GM18861 (cell line): ENCODE measurements at regions not wholly inside any gene's neighbourhood (a gene's known extent, or its start where the extent isn't known, plus 50 kb on each side); places are given as distances from the start of the nearest gene placed in this dataset.

Source experiments
- ATAC-seq: cut with Tn5 transposase; IDR thresholded peaks from one replicate; pipeline ENCODE4 v1.9.1; 2021; ENCODE audit not compliant: unreplicated experiment

- ATAC-seq = no peak
Measured at GRCh38 chr10:110411047-110411410, 86.7 kb upstream of the DUSP5 start.

- ATAC-seq = no peak
Measured at GRCh38 chr10:110413049-110413783, 84.5 kb upstream of the DUSP5 start.

GRCh38 chr10:110413903-110414547 lies 83.7 kb upstream of the DUSP5 start:
- peak; percentile 3 for ATAC-seq

DNA sequence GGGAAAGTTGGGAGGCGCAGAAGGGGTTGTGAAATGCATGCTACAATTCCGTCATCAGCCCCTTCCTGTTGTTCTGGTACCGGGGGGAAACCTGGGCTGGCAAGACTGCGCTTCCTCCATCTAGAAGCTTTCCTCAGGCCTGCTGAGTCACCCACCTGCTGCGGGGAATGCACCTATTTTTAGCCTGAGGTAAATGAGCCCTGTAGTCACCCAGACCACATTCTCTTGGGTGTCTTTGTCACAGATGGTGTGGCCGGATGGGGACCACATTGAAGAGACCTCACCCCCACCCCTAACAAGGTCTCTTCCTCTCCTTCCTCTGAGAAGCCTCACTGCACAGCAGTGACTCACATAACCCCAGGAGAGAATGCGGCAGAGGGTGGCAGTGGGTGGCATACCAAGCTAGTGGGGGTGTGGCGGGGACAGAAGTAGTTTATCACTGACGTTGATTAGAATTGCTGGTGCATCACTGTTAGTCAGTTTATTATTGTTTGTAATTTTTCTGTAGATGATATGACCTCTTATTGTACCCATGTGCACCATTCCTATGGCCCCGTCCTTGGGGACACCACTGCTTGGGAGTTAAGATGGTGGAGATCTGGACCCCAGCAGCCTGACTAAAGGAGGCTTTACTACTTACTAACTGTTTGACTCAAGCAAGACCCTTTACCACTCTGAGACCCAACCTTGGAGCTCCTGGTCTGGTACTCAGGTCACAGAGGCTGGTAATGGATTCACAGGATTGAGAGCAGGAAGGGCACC lies 83.0 kb upstream of the DUSP5 start:
- peak; percentile 73 for ATAC-seq

GRCh38 chr10:110415809-110416208 lies 81.9 kb upstream of the DUSP5 start:
- no peak for ATAC-seq

DNA sequence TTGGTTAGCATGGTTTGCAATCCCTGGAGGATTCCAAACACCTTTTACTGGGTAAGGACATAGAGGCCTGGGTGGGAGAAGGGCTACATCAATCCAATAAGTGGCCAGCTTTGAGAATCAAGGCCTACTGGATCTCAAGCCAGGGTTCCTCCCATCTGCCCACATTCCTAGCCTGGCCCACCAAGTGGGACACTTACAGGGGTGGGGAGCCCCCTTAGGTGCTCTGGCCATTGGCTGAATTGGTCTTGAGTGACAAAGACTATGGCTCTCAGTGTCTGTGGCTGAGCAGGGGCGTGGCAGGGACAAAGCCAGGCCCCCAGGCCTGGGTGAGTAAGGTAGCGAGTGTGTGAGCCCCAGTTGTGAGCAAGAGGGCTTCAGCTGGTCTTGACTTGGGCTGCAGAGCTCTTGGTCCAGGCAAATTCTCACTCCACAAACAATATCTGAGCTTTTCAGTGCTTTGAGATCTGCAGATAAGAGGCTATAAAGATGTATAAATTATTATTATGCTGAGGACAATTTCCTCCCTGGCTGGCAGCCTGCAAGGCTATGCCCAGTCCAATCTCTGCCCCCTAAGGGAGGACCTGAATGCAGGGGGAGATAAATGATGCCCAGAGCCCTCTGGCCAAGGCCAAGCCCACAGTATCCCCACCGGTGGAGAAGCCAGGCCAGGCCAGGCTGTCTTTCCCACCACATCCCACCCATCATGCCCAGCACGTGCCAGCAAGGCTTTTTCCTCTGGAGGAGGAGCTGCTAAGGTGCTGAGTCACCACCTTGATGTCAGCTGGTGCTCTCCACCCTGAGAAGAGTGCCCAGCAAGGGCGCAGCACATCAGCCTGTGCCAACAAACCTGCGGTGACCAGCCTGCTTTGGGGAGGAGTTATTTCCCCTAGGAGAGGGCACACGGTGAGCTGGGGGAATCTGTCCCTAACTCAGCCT lies 80.7 kb upstream of the DUSP5 start:
- no peak for ATAC-seq

GRCh38 chr10:110418218-110418617 lies 79.5 kb upstream of the DUSP5 start:
- ATAC-seq = no peak

DNA sequence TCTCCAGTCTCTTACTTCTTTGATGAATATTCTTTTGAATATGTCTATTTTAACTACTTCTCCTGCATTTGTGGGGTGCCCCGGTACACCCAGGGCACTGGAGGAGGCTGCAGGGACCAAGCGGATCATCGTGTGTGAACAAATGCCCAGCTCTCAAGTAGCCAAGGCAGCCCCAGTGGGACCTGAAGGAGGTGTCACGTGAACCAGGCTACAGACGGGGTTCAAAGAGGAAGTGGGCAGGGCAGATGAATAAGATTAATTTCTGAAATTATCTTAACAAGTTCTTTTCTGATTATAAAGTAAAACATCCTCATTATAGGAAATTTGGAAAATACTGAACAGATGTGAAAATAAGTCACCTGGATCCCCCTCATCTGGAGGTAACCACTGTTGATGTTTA lies 78.4 kb upstream of the DUSP5 start:
- no peak for ATAC-seq

- ATAC-seq = no peak
Measured at GRCh38 chr10:110420401-110421193, 77.1 kb upstream of the DUSP5 start.

- ATAC-seq = no peak
Measured at GRCh38 chr10:110421512-110422138, 76.1 kb upstream of the DUSP5 start.

- ATAC-seq = no peak
Measured at GRCh38 chr10:110422548-110422947, 75.2 kb upstream of the DUSP5 start.

- no peak for ATAC-seq
Measured at GRCh38 chr10:110423650-110424049, 74.1 kb upstream of the DUSP5 start.

DNA sequence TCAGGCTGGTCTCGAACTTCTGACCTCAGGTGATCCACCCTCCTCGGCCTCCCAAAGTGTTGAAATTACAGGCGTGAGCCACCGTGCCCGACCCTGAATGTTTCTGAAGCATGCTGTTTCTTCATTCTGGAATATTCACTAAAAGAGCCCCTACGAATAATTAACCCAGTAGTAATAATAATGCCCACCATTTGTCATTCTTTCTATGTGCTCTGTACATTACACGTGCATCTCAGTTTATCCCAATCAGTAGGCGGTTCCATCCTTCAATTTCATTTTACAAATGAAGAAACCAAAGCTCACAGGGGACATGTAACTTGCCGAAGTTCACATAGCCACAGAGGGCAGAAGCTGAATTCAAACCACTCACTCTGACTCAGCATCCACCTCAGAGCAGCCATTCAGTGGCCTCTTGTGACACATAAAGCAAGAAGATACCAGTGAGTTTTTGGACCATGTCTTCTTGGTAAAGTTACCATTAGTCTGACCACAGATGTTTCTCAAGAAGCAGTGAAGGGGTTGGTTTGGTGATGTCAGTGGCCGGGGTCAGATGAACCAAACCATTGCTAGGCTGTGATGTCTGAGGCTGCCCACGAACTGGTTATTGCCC lies 71.9 kb upstream of the DUSP5 start:
- peak; percentile 86 for ATAC-seq

GRCh38 chr10:110426294-110427181 lies 71.2 kb upstream of the DUSP5 start:
- ATAC-seq = no peak

DNA sequence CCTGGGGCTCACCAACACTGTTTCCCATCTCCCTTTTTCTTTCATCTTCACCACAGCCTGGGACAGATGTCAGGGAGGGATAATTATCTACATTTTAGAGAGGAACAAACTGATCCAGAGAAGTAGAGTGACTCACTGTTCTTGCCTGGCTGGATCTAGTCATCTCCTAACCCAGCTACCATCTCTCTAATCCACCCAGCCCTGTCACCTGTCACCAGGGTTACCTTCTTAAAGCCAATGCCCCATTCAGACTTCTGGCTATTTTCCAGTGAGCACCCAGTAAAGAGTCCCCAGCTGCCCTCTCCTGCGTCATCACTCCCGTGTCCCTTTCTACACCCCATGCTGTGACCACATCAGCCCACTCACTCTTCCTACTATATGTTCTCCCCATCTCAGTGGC lies 68.4 kb upstream of the DUSP5 start:
- ATAC-seq = no peak

- no peak for ATAC-seq
Measured at GRCh38 chr10:110430340-110431273, 67.1 kb upstream of the DUSP5 start.

DNA sequence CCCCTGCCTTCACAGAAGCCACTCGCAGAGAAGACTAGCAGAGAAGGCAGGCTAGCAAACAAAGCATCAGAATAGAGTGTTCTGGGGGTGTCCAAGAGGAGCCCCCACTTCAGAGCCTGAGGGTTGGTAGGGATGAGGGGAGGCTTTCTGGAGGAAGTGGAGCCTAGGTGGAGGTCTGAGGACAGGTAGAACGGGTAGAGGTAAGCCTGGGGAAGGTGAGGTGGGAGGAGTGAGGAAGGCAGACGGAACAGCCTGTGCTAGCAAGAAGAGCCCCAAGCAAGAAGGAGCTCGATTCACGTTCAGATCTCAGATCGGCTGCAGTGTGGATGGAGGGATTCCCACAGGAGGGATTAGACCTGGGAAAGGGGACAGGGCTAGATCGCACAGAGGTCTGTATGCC lies 66.0 kb upstream of the DUSP5 start:
- ATAC-seq = no peak
